ENCODE measurements at regions not wholly inside any gene's neighbourhood (a gene's known extent, or its start where the extent isn't known, plus 50 kb on each side); places are given as distances from the start of the nearest gene placed in this dataset.
A peak's percentile ranks its signal among the peaks of the same experiment; 100 is the strongest.

GRCh38 chr11:43072911-43073310, 238.9 kb upstream of the API5 start:
- Mint-ChIP-seq H3K4me1 (peaks cover 5% of the 10 kb centered on the region), H3K27me3 (ENCODE audit: low read depth) (no peaks in the 10 kb centered on the region)

GRCh38 chr11:43074810-43075209, 237.0 kb upstream of the API5 start:
- no peak for DNase-seq (ENCODE audit: low read depth, low spot score)
- Mint-ChIP-seq H3K9me3 (peaks cover 12% of the 10 kb centered on the region), H3K36me3 (ENCODE audit: low read depth) (no peaks in the 10 kb centered on the region), H3K4me1 (peaks cover 9% of the 10 kb centered on the region), H3K27ac (ENCODE audit: unreplicated experiment) (no peak overlapping the region), H3K4me3 (no peak overlapping the region), H3K27me3 (ENCODE audit: low read depth) (no peaks in the 10 kb centered on the region)
- TF ChIP-seq CTCF (conservative IDR thresholded peaks at IDR 0.05), result no peak

More at GRCh38 chr11:43072911-43073310, 238.9 kb upstream of the API5 start:
- TF ChIP-seq CTCF (conservative IDR thresholded peaks at IDR 0.05), result no peak
- Mint-ChIP-seq H3K27ac (ENCODE audit: unreplicated experiment) (no peak overlapping the region), H3K9me3 (peaks cover 18% of the 10 kb centered on the region), H3K4me3 (no peak overlapping the region), H3K36me3 (ENCODE audit: low read depth) (no peaks in the 10 kb centered on the region)
- DNase-seq (ENCODE audit: low read depth, low spot score), result no peak

- TF ChIP-seq CTCF (conservative IDR thresholded peaks at IDR 0.05), result no peak
- peaks cover under 1% of the 10 kb centered on the region for H3K9me3 Mint-ChIP-seq
- no peaks in the 10 kb centered on the region for H3K36me3 Mint-ChIP-seq (ENCODE audit: low read depth)
- H3K27me3 Mint-ChIP-seq (ENCODE audit: low read depth), result no peaks in the 10 kb centered on the region
- H3K4me1 Mint-ChIP-seq, result no peaks in the 10 kb centered on the region
- no peak overlapping the region for H3K4me3 Mint-ChIP-seq
- no peak overlapping the region for H3K27ac Mint-ChIP-seq (ENCODE audit: unreplicated experiment)
- DNase-seq (ENCODE audit: low read depth, low spot score), result no peak
These were observed 210.7 kb upstream of the API5 start for GRCh38 chr11:43101113-43101512.

- H3K9me3 Mint-ChIP-seq, result peaks cover 10% of the 10 kb centered on the region
These were observed 195.7 kb upstream of the API5 start for GRCh38 chr11:43116071-43116470.

GRCh38 chr11:43119275-43119970, 192.4 kb upstream of the API5 start:
- DNase-seq (ENCODE audit: low read depth, low spot score), result no peak
- peak; percentile 39 for TF ChIP-seq CTCF (conservative IDR thresholded peaks at IDR 0.05)
- H3K9me3 Mint-ChIP-seq, result peaks cover 14% of the 10 kb centered on the region
- no peaks in the 10 kb centered on the region for H3K27me3 Mint-ChIP-seq (ENCODE audit: low read depth)
- no peak overlapping the region for H3K27ac Mint-ChIP-seq (ENCODE audit: unreplicated experiment)
- H3K4me3 Mint-ChIP-seq, result no peak overlapping the region
- H3K36me3 Mint-ChIP-seq (ENCODE audit: low read depth), result peaks cover 2% of the 10 kb centered on the region
- peaks cover 3% of the 10 kb centered on the region for H3K4me1 Mint-ChIP-seq

More at GRCh38 chr11:43116071-43116470, 195.7 kb upstream of the API5 start:
- no peak overlapping the region for H3K27ac Mint-ChIP-seq (ENCODE audit: unreplicated experiment)
- no peak overlapping the region for H3K4me3 Mint-ChIP-seq
- no peaks in the 10 kb centered on the region for H3K27me3 Mint-ChIP-seq (ENCODE audit: low read depth)
- DNase-seq (ENCODE audit: low read depth, low spot score), result no peak
- H3K4me1 Mint-ChIP-seq, result peaks cover 3% of the 10 kb centered on the region
- H3K36me3 Mint-ChIP-seq (ENCODE audit: low read depth), result no peaks in the 10 kb centered on the region
- no peak for TF ChIP-seq CTCF (conservative IDR thresholded peaks at IDR 0.05)

Data from neural crest cell (in vitro differentiated cells).